SU-DHL-6 (cell line): ENCODE measurements at regions not wholly inside any gene's neighbourhood (a gene's known extent, or its start where the extent isn't known, plus 50 kb on each side); places are given as distances from the start of the nearest gene placed in this dataset.

Experiments
- EZH2phosphoT487 ChIP-seq: fragments of 200-600 bp; sonication (generic), shearing (Covaris generic); conservative IDR thresholded peaks from 2 replicates; pipeline ENCODE4 v1.6.1; 2018; ENCODE audit warnings: mild to moderate bottlenecking, antibody characterized with exemption, low read length, moderate library complexity, mixed read lengths
- TF ChIP-seq, protein P1 (sequence below): fragments of 200-600 bp; sonication (generic); IDR thresholded peaks from one replicate; pipeline ENCODE4 v1.5.1; 2017; ENCODE audit warnings: antibody characterized with exemption, mild to moderate bottlenecking, low read length, moderate library complexity; ENCODE audit not compliant: insufficient read depth, poor library complexity, severe bottlenecking

DNA sequence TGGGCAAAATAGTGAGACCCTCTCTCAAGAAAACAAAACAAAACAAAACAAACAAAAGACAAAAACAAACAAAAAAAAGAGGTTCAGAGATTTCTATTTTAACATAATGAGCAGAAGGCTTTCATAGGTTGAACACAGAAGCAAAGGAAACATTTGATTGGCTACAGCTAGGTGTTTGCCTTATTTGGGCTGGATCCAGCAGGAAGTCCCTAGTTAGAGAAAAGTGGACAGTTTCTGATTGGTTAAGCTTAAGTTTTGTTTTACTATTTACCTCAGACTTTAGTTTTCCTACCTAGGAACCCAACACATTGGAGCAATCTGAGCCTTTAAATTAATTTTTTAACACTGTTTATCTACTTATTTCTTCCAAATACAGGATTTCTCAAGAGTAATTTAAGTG, 566.5 kb upstream of the PCDH15 start:
- TF ChIP-seq, protein P1, sequence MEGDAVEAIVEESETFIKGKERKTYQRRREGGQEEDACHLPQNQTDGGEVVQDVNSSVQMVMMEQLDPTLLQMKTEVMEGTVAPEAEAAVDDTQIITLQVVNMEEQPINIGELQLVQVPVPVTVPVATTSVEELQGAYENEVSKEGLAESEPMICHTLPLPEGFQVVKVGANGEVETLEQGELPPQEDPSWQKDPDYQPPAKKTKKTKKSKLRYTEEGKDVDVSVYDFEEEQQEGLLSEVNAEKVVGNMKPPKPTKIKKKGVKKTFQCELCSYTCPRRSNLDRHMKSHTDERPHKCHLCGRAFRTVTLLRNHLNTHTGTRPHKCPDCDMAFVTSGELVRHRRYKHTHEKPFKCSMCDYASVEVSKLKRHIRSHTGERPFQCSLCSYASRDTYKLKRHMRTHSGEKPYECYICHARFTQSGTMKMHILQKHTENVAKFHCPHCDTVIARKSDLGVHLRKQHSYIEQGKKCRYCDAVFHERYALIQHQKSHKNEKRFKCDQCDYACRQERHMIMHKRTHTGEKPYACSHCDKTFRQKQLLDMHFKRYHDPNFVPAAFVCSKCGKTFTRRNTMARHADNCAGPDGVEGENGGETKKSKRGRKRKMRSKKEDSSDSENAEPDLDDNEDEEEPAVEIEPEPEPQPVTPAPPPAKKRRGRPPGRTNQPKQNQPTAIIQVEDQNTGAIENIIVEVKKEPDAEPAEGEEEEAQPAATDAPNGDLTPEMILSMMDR: no peak
- no peak for TF ChIP-seq EZH2phosphoT487
